ENCODE measurements at regions not wholly inside any gene's neighbourhood (a gene's known extent, or its start where the extent isn't known, plus 50 kb on each side); places are given as distances from the start of the nearest gene placed in this dataset.

DNA sequence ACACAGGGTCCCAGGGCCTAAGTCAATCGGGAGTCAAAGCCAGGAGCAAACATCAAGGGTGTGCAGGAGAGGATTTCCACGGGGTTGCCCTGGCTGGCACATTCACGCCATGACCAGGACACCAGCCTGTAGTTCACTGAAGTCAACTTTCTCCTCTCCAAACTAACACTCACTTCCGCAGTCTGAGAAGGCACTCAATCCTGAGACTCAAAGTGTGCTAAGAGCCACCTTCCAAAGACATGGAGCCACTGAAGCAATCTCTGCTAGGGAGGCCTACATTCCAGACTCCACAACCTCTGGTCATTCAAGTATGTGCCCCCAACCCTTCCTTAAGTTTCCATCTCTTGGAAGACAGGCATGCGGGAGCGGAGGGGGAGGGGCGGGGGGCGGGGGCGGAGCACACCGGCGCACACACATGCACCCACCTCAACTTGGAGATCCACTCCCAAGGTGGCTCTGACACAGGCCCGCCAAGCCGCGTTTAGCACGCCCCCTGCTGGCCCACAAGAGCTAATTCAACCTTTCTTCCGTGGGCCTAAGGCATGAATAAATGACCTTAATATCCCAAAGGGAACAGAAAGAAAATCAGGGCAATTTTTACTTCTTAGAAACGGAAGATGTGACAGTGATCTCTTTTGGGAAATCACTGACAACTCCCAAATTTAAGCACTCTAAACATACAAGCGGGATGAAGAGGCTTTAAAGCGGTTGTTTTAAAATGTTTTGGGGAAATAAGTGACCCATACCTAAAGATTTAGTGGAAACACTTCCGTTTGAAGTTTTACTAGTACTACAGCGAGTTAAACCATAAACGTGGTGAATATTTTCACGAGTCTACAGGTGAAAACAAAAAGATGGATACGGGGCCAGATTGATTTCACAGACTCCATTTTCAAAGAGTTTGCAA is 162.5 kb upstream of the CHRNA7 start:
- DNase-seq (ENCODE audit: low read depth): peak; percentile 9

GRCh38 chr15:31869686-31870307 is 160.5 kb upstream of the CHRNA7 start:
- DNase-seq (ENCODE audit: low read depth): no peak

DNA sequence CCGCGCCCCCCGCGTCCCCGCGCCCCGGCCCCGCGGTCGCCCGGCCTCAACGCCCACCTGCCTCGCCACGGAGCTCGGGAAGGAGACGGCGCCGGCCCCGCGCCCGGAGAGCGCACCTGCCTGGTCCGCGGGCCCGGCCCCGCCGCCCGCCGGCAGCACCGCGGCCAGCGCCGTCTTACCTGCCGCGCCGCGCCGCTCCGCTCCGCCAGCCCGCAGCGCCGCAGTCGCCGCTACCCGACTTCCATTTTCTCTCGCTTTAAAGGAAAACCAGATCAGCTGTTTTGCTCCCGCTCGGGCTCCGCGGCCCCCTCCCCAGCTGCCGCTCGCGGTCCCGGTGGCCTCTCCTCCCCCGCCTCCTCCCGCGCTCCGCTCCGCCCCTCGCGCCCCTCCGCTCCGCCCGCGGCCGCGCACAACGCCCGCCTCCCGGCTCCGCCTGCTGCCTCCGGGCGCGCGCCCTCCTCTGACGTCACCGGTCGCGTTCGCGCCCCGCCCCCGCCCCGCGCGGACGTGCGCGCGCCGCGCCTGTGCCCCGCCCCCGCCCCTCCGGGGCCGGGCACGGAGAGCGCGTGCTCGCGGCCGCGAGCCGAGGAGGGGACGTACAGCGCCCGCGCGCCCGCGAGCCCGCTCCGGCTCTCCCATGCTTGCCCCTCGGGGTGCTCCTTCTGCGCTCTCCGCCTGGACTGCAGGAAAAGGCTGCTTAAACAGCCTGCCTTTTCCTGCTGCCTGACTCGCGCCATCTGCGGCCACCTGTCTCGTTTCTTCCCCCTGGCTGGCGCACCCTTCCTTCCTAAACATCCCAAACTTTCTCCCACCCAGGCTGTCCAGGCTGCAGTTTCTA is 159.8 kb upstream of the CHRNA7 start, which contains the start of gene OTUD7A:
Gene OTUD7A, minus strand, starts transcription at position 346 of the 838 bp plus-strand sequence.
- peak; percentile 49 for DNase-seq (ENCODE audit: low read depth)

GRCh38 chr15:31871166-31871886 is 159.0 kb upstream of the CHRNA7 start:
- DNase-seq (ENCODE audit: low read depth): no peak

DNA sequence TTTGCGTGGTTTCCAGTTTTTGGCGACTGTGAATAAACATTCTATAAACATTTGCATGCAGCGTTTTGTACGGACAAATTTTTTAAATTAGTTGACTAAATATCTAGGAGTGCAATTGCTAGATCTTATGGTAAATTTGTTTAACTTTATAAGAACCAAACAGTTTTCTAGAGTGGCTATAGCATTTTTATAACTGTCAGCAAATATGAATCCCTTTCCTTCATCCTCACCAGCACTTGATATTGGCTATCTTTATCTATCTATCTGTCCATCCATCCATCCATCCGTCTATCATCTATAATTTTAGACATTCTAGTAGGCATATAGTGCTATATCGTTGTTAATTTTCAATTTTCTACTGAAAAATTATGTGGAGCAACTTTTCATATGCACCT is 158.4 kb upstream of the CHRNA7 start:
- DNase-seq (ENCODE audit: low read depth): no peak

DNA sequence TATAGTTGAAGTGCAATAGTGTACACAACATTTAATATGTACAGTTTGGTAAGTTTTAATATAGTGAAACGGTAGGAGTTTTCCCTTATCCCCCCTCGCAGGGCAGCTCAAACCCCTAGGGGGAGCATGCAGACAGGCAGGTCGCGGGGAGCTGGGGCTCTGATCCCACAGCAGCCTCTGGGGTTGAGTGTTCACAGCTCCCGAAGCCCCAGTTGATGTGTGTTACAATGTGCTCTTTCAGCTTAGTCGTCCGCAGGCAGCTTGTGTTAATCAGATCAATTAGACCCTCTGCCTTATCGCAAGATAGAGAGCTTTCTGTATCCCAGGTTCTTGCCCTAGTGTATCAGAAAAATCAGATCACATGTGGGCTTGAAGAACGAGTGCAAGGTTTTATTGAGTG is 143.1 kb upstream of the CHRNA7 start:
- no peak for DNase-seq (ENCODE audit: low read depth)

GRCh38 chr15:31892513-31892912 is 137.8 kb upstream of the CHRNA7 start:
- no peak for DNase-seq (ENCODE audit: low read depth)

DNA sequence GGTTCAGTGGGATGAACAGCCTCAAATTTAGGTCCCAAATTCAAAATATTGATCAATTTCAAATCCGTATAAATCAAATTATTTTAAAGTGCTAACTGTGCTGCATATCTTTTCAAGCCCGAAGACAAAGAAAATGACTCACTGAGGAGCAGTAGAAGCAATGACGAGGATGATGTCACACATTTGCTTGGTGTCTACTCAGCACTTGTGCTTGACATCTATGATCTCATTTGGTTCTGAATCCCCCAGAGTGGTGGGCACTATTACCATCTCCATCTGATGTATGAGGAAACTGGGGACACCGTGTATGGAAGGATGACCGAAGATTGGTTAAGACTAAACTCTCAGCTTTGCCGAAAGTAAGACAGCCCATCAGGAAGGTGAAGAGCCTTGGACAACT is 136.5 kb upstream of the CHRNA7 start:
- DNase-seq (ENCODE audit: low read depth): no peak

GRCh38 chr15:31897746-31898145 is 132.6 kb upstream of the CHRNA7 start:
- no peak for DNase-seq (ENCODE audit: low read depth)

DNA sequence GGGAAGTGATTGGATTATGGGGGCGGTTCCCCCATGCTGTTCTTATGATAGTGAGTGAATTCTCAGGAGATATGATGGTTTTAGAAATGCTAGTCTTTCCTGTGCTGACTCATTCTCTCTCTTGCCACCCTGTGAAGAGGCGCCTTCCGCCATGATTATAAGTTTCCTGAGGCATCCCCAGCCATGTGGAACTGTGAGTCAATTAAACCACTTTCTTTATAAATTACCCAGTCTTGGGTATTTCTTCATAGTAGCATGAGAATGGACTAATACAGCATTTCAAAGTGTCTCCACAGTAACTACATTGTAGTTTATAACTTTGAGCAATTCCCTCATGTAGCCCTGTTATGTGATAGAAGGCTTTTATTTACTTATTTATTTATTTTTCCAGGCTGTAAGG is 128.8 kb upstream of the CHRNA7 start:
- no peak for DNase-seq (ENCODE audit: low read depth)

DNA sequence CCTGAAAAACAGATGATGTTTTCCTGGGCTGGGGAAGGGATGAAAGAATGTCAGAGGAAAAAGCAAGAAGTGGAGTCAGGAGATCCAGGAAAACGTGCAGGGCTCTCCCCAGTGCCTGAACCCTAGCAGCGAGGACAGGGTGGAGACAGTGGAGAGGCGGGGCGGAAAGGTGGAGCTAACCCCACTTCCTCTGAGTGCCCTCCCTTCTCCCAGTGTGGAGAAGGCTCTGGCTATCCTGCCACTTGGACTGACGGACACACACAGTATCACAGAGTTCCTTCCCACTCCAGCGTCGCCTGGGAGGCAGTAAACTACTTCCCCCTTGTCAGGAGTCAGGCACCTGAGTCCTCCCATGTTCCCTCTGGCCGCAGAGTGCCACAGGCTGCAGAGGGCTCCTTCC is 125.3 kb upstream of the CHRNA7 start:
- no peak for DNase-seq (ENCODE audit: low read depth)

- no peak for DNase-seq (ENCODE audit: low read depth)
Observed at GRCh38 chr15:31925541-31925940, 104.8 kb upstream of the CHRNA7 start.

DNA sequence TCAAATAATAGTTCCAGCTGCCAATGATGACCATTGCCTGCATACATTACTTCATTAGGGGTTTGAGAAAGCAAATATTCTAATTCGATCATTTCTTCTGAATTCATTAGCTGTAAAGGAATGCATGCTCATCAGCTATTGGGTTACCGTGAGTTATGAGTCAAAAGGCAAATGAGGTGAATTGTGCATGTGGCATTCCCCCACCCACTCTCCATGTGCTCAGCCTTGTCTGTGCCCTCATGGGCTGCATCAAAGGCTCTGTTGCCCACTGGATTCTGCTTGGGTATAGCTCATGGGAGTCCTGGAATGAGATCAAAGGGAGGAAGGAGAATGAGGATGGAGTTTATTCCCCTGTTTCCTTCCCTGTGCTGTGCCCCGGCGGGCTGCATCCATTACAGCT is 99.3 kb upstream of the CHRNA7 start:
- no peak for DNase-seq (ENCODE audit: low read depth)

GRCh38 chr15:31932576-31932975 is 97.7 kb upstream of the CHRNA7 start:
- DNase-seq (ENCODE audit: low read depth): no peak

DNA sequence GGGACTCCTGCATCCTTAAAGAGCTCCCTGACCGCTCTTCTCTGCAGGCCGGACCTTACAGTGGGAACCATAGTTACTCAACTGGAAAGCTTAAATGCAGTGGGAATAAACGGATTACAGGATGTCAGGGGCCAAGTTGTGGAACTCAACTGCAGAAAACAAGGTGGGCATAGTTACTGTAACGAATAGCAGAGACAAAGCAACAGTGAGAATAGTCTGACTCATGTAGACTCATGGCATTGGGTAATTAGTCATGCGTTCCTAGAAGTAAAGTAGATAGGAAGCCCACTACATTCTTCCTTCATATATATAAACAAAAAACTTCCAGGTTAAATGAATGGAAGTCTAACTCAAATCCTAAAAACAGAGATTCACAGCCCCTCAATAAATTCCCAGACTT is 95.5 kb upstream of the CHRNA7 start:
- no peak for DNase-seq (ENCODE audit: low read depth)

- DNase-seq (ENCODE audit: low read depth): no peak
Observed at GRCh38 chr15:31953478-31953877, 76.8 kb upstream of the CHRNA7 start.

DNA sequence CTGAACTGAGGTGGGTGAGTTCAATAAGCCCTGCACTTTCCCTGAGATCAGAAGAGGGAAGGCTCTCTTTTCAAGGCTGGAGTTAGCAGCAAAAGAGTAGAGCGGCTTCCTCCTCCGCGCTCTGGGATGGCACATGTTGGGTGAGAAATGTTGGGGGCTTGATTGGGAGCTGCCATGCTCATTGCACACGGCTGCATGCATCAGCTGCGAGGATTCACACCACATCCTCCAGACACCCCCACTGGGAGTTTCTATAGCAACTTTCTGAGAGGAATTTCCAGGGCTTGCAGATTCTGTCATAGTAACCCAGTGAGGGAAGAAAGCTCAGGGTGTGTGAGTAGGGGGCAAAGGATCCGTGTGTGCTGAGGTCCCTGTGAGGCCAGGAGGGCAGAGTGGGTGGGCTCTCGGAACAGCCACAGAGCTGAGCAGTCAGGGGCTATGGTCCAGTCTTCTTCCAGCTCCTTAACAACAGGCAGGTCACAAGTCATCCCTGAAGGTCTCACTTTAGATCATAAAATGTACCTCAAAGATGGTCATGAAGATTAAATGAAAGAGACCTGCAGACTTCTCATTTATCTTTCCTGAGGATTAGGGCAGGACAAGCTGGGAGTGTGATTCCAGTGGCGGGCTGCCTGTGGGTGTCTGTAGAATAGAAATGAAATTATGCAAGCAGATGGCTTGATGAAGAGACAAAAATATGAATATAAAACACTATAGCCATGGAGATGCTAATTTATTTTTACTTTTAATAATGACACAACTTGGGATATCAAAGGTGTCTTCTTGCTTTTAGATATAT is 75.7 kb upstream of the CHRNA7 start:
- no peak for DNase-seq (ENCODE audit: low read depth)

- no peak for DNase-seq (ENCODE audit: low read depth)
Observed at GRCh38 chr15:31955734-31956133, 74.6 kb upstream of the CHRNA7 start.

DNA sequence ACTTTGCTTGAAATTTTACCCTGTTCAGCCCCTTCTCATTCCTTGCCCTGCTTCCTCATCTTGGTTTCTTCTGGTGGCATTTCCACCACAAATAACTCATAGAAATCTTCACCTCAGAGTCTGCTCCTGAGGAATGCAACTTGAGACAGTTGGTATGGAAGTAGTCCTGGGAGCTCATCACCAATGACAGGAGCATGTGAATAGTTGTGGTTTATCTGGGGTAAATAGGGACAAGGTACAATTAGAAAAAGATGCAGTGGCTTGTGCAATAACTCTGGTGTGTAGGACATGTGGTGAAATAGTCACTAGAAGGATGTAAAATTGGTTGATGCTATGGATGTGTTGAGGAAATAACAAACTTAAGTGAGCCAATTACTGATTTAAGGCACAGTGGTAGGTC is 72.7 kb upstream of the CHRNA7 start:
- DNase-seq (ENCODE audit: low read depth): no peak

DNA sequence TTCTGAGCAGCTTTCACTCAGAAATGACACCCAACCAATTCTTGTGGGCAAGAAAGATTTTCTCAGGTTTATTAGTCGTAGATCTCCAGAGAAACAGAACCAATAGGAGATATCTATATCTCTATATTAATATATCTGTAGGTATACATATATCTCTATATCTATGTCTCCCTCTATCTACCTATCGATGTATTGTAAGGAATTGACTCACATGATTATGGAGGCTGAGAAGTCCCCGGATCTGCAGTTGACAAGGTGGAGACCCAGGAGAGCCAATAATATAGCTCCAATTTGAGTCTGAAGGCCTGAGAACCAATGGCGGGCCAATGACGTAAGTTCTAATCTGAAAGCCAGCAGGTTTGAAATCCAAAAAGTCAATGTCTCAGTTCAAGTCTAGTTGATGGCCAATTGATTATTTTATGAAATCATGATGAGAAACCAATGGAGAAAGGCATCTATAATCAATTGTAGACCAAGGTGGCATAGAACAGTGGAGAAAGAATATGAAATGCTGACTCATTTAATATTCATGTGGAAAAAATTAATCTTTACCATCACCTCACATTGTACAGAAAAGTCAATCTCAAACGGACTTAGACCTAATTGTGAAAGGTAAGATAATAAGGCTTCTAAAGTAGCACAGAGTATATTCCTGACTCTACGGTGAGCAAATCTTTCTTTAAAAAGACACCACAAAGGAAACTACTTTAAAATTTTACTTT is 65.6 kb upstream of the CHRNA7 start:
- no peak for DNase-seq (ENCODE audit: low read depth)
